ENCODE measurements at regions not wholly inside any gene's neighbourhood (a gene's known extent, or its start where the extent isn't known, plus 50 kb on each side); places are given as distances from the start of the nearest gene placed in this dataset.

DNA sequence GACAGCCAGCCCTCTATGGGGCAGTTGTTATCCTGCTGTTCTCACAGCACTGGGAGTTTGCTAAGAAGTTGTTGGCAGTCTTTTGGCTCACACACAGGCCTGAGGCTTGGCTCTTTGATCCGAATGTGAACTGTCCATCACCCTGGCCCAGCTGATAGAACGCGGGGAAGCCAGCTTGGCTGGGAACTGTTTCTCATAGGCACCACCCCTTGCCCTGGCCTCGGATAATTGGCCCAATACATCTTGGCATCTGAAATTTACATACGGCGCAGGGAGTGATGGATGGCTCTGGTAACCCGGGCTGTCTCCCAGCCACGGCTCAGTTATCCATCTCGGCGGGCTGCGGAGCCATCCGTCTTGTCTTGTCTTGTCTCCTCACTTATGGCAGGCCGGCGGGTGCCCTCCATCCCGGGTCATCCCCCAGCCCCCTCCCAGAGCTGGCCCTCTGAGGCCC is 164.1 kb downstream of the PHETA1 start:
- Histone ChIP-seq H3K36me3 (replicated peaks; ENCODE audit: insufficient read depth, low read length) (no peaks in the 10 kb centered on the region), H4K20me1 (ENCODE audit: insufficient read depth, low read length) (no peaks in the 10 kb centered on the region), H3K9ac (ENCODE audit: low read length) (no peak overlapping the region), H3K27me3 (replicated peaks; ENCODE audit: insufficient read depth, low read length) (peaks cover 12% of the 10 kb centered on the region), H3K79me2 (ENCODE audit: low read length) (no peaks in the 10 kb centered on the region), H3K4me3 (ENCODE audit: low read length) (no peak overlapping the region), H3K27ac (ENCODE audit: low read length) (no peak overlapping the region), H3K4me1 (ENCODE audit: low read length) (no peaks in the 10 kb centered on the region), H2AFZ (ENCODE audit: low read length) (no peak overlapping the region), H3K9me3 (replicated peaks; ENCODE audit: insufficient read depth, low read length) (no peaks in the 10 kb centered on the region), H3K4me2 (ENCODE audit: low read depth, low read length) (no peak overlapping the region), H3F3A (ENCODE audit: insufficient read depth, low read length) (no peaks in the 10 kb centered on the region), H3K9me2 (replicated peaks; ENCODE audit: insufficient read depth, low read length) (no peaks in the 10 kb centered on the region)
- no peak for TF ChIP-seq EZH2 (optimal IDR thresholded peaks at IDR 0.05; ENCODE audit: low read depth, low read length)
- TF ChIP-seq, protein P1, sequence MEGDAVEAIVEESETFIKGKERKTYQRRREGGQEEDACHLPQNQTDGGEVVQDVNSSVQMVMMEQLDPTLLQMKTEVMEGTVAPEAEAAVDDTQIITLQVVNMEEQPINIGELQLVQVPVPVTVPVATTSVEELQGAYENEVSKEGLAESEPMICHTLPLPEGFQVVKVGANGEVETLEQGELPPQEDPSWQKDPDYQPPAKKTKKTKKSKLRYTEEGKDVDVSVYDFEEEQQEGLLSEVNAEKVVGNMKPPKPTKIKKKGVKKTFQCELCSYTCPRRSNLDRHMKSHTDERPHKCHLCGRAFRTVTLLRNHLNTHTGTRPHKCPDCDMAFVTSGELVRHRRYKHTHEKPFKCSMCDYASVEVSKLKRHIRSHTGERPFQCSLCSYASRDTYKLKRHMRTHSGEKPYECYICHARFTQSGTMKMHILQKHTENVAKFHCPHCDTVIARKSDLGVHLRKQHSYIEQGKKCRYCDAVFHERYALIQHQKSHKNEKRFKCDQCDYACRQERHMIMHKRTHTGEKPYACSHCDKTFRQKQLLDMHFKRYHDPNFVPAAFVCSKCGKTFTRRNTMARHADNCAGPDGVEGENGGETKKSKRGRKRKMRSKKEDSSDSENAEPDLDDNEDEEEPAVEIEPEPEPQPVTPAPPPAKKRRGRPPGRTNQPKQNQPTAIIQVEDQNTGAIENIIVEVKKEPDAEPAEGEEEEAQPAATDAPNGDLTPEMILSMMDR (IDR thresholded peaks at IDR 0.05; ENCODE audit: low read length), result no peak
- TF ChIP-seq EZH2phosphoT487 (IDR thresholded peaks at IDR 0.05; ENCODE audit: low read length), result no peak
- no peak for DNase-seq

DNA sequence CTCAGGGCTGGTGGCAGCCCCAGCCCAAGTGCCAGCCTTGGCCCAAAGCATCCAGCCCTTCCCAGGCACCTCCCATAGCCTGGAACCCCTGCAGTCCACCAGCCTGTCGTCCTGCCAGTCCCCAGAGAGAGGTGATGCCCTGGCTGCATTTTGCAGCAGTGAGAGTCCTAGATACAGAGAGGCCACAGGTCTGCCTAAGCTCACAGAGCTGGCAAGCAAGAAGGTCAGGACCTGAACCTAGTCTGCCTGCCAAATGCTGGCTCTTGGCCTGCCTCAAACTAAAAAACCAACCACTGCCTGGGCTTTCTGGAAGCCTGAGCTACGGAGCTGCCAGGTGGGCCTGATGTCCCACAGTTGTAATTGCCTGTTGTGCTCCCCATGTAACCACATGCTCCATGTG is 164.9 kb downstream of the PHETA1 start:
- no peak overlapping the region for H3K9ac ChIP-seq (ENCODE audit: low read length)
- no peaks in the 10 kb centered on the region for H3K79me2 ChIP-seq (ENCODE audit: low read length)
- no peak overlapping the region for H3K4me2 ChIP-seq (ENCODE audit: low read depth, low read length)
- H3K27ac ChIP-seq (ENCODE audit: low read length), result no peak overlapping the region
- no peak overlapping the region for H3K4me3 ChIP-seq (ENCODE audit: low read length)
- no peak overlapping the region for H2AFZ ChIP-seq (ENCODE audit: low read length)
- no peaks in the 10 kb centered on the region for H3F3A ChIP-seq (ENCODE audit: insufficient read depth, low read length)
- no peaks in the 10 kb centered on the region for H3K4me1 ChIP-seq (ENCODE audit: low read length)
- TF ChIP-seq EZH2phosphoT487 (IDR thresholded peaks at IDR 0.05; ENCODE audit: low read length) (no peak), EZH2 (optimal IDR thresholded peaks at IDR 0.05; ENCODE audit: low read depth, low read length) (no peak)
- TF ChIP-seq, protein P1 (IDR thresholded peaks at IDR 0.05; ENCODE audit: low read length), result no peak
- H3K36me3 ChIP-seq (replicated peaks; ENCODE audit: insufficient read depth, low read length), result no peaks in the 10 kb centered on the region
- no peaks in the 10 kb centered on the region for H4K20me1 ChIP-seq (ENCODE audit: insufficient read depth, low read length)
- no peak for DNase-seq
- H3K27me3 ChIP-seq (replicated peaks; ENCODE audit: insufficient read depth, low read length), result peaks cover 12% of the 10 kb centered on the region
- H3K9me2 ChIP-seq (replicated peaks; ENCODE audit: insufficient read depth, low read length), result no peaks in the 10 kb centered on the region
- no peaks in the 10 kb centered on the region for H3K9me3 ChIP-seq (replicated peaks; ENCODE audit: insufficient read depth, low read length)

DNA sequence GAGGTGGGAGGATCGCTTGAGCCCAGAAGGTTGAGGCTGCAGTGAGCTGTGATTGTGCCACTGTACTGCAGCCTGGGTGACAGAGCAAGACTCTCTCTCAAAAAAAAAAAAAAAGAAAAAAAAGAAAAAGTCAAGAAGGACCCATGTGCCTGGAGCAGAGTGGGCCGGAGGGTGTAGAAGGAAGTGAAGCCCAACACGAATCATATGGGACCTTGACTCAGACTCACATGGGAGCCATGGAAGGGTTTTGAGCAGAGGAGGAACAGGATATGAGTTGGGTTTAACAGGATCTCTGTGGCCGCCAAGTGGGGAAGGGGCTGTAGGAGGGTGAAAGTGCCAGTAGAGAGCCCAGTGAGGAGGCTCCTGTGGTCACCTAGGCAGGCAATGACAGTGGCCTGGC is 165.4 kb downstream of the PHETA1 start:
- H3K27me3 ChIP-seq (replicated peaks; ENCODE audit: insufficient read depth, low read length), result peaks cover 12% of the 10 kb centered on the region
- no peak overlapping the region for H3K9ac ChIP-seq (ENCODE audit: low read length)
- no peaks in the 10 kb centered on the region for H3K79me2 ChIP-seq (ENCODE audit: low read length)

More for the DNA sequence above, 165.4 kb downstream of the PHETA1 start:
- Histone ChIP-seq H2AFZ (ENCODE audit: low read length) (no peak overlapping the region), H4K20me1 (ENCODE audit: insufficient read depth, low read length) (no peaks in the 10 kb centered on the region), H3K4me1 (ENCODE audit: low read length) (no peaks in the 10 kb centered on the region), H3K27ac (ENCODE audit: low read length) (no peak overlapping the region), H3K36me3 (replicated peaks; ENCODE audit: insufficient read depth, low read length) (no peaks in the 10 kb centered on the region), H3K9me2 (replicated peaks; ENCODE audit: insufficient read depth, low read length) (no peaks in the 10 kb centered on the region), H3K4me2 (ENCODE audit: low read depth, low read length) (no peak overlapping the region), H3K4me3 (ENCODE audit: low read length) (no peak overlapping the region), H3K9me3 (replicated peaks; ENCODE audit: insufficient read depth, low read length) (no peaks in the 10 kb centered on the region), H3F3A (ENCODE audit: insufficient read depth, low read length) (no peaks in the 10 kb centered on the region)
- TF ChIP-seq EZH2 (optimal IDR thresholded peaks at IDR 0.05; ENCODE audit: low read depth, low read length) (no peak), EZH2phosphoT487 (IDR thresholded peaks at IDR 0.05; ENCODE audit: low read length) (no peak)
- TF ChIP-seq, protein P1 (IDR thresholded peaks at IDR 0.05; ENCODE audit: low read length), result no peak
- no peak for DNase-seq

All from MM.1S (cell line).